AG10803 (cell line): ENCODE measurements at regions not wholly inside any gene's neighbourhood (a gene's known extent, or its start where the extent isn't known, plus 50 kb on each side); places are given as distances from the start of the nearest gene placed in this dataset.

ENCODE experiments used
- DNase-seq: peaks from one replicate; pipeline ENCODE4 v3.0.0; 2010; ENCODE audit warnings: low read depth
- H3K4me3 ChIP-seq: 2 replicates; pipeline ENCODE4 v1.5.1; 2011; ENCODE audit warnings: mild to moderate bottlenecking, low read length, control low read depth
- TF ChIP-seq, protein P1 (sequence below): conservative IDR thresholded peaks from 2 replicates; pipeline ENCODE4 v1.5.1; 2011; ENCODE audit warnings: mild to moderate bottlenecking, low read length, control low read depth, inconsistent platforms

DNA sequence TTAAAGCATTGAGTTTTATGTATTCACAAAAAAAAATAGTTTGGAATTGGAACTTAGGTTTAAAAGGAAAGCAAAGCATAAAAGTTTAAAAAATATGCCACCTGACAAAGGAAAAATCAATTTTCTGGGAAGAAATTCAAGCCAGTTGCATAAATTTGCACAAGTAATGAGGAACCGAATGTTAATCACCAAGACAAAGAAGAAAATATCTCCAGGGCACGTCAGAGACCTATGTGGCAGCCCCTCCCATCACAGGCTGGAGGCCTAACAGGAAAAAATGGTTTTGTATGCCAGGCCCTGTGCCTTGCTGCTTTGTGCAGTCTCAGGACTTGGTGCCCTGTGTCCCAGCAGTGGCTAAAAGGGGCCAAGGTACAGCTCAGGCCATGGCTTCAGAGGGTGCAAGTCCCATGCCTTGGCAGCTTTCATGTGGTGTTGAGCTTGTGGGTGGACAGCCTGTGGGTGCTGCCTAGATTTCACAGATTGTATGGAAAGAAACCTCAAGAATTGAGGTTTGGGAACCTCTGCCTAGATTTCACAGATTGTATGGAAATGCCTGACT is 767.2 kb upstream of the SLC10A2 start:
- DNase-seq: no peak
- TF ChIP-seq, protein P1, sequence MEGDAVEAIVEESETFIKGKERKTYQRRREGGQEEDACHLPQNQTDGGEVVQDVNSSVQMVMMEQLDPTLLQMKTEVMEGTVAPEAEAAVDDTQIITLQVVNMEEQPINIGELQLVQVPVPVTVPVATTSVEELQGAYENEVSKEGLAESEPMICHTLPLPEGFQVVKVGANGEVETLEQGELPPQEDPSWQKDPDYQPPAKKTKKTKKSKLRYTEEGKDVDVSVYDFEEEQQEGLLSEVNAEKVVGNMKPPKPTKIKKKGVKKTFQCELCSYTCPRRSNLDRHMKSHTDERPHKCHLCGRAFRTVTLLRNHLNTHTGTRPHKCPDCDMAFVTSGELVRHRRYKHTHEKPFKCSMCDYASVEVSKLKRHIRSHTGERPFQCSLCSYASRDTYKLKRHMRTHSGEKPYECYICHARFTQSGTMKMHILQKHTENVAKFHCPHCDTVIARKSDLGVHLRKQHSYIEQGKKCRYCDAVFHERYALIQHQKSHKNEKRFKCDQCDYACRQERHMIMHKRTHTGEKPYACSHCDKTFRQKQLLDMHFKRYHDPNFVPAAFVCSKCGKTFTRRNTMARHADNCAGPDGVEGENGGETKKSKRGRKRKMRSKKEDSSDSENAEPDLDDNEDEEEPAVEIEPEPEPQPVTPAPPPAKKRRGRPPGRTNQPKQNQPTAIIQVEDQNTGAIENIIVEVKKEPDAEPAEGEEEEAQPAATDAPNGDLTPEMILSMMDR: no peak
- no peak overlapping the region for H3K4me3 ChIP-seq

DNA sequence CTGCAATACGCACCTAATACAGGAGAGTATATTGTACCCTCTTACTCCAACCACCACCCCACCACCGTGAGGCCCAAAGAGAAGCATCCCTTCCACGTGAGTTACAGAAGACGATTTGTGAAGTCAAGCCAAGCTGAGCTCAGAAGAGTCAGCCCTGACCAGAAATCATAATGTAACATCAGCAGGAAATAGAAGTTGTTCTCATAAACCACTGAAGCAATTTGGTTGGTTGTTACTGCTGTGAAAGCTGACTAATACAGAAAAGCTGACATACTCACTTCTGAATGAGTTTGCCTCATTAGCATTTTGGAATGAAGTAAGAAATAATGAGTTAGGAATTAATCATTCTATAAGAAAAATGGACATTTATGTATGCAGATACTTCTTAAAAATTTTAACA is 749.4 kb upstream of the SLC10A2 start:
- no peak for DNase-seq
- TF ChIP-seq, protein P1: no peak
- no peak overlapping the region for H3K4me3 ChIP-seq

DNA sequence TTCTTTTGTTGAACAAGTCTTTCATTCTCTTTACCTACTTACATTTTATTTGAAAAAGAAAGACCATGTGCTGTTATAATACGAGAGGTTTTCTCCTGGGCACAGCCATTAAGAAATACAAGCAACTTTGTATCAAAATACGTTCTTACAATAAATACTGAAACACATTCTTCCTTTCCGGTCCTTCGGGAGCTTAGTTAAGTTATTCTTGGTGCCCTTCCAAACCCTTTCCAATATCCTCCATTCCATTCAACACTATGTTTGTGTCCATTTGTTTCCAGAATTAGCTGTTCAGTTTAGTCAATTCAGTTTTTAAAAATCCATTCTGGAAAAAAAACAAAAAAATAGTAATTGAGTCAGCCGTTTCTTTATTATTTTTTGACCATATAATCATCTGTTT is 746.8 kb upstream of the SLC10A2 start:
- no peak overlapping the region for H3K4me3 ChIP-seq
- TF ChIP-seq, protein P1: no peak
- no peak for DNase-seq

DNA sequence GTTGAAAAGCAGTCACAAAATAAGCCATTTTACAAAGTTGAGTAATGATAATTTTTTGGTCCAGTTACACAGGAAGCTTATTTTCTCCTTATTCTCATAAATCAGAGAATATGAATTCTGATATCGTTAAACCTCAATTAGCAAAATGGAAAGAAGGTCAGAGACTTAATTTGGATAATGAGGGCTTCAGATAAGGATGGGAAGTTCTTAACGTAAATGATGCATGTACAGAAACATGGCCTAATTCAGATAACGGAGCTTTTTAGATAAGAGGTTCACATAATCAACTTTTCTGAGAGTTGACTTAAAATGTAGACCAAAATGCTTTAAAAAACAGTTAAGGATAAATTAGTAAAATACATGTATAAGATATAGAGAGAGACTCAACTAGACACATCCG is 746.3 kb upstream of the SLC10A2 start:
- TF ChIP-seq, protein P1: no peak
- H3K4me3 ChIP-seq: no peak overlapping the region
- no peak for DNase-seq

DNA sequence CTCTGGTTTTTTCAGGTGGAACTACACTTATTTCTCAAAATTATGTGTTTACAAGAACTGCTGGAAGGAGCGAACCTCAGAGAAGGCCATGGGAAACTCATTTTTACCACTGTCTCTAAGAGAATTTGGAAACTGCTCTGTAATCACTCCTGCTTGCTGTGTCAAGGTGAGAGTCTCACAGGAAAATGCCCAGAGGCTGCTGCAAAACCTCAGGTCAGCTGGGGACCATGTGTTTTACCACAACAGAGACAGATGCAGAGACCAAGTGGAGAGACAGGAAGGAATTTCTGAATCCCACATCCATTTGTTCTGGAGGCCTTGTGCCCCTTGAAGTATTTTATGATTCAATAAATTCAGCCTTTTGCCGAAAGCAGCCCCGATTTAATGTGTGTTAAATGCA is 743.8 kb upstream of the SLC10A2 start:
- TF ChIP-seq, protein P1: no peak
- no peak for DNase-seq
- no peak overlapping the region for H3K4me3 ChIP-seq

DNA sequence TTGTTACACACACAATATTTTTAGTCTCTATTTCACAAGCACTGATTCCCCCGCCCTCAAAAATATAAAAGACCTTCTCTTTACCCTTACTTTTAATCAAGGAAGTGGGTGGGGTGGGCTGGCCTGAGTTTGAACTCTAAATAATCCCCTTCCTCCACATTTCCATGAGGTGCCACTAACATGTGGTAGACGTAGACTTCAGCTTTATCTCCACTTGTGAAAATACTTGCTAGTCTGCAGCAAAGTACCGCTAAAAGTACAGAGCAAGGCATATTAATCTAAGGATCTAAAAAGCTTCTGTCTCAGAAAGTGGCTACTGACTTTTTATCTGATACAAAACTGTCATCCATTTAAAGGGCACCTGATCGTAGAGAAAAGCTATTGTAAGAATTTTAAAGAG is 739.6 kb upstream of the SLC10A2 start:
- TF ChIP-seq, protein P1: no peak
- no peak overlapping the region for H3K4me3 ChIP-seq
- no peak for DNase-seq

DNA sequence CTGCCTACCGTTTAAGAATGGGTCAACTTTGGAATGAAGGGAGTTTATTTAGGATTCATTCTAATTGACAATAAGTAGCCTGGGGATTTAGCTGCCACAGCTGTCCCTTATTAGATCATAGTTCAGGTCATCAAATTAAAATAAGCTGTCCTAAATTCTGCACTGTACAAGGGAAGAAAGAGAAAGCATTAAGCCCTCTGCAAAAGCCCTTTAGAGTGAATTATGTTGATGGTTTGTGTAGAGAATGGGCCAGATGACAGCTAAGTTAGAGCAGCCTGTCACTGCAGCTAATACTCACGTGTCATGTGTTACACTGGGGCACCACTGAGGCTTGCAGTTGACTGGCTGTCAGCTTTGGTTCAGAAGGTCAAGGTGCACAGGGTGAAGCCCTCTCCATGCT is 737.1 kb upstream of the SLC10A2 start:
- no peak for DNase-seq
- TF ChIP-seq, protein P1: no peak

More for the DNA sequence above, 737.1 kb upstream of the SLC10A2 start:
- H3K4me3 ChIP-seq: no peak overlapping the region
